NT2/D1 (cell line): ENCODE measurements at regions not wholly inside any gene's neighbourhood (a gene's known extent, or its start where the extent isn't known, plus 50 kb on each side); places are given as distances from the start of the nearest gene placed in this dataset.
A peak's percentile ranks its signal among the peaks of the same experiment; 100 is the strongest.

Source experiments
- DNase-seq: peaks from one replicate; pipeline ENCODE4 v3.0.0-alpha.2; 2011; ENCODE audit warnings: low read depth, low spot score
- H3K27me3 ChIP-seq: 2 replicates; pipeline ENCODE4 v1.6.0; 2011; ENCODE audit warnings: mild to moderate bottlenecking; ENCODE audit not compliant: insufficient read length, insufficient read depth
- H3K36me3 ChIP-seq: 2 replicates; pipeline ENCODE4 v1.6.1; 2011; ENCODE audit warnings: mild to moderate bottlenecking, low read length, mixed read lengths; ENCODE audit not compliant: insufficient read depth, insufficient read length
- H3K4me1 ChIP-seq: 2 replicates; pipeline ENCODE4 v1.5.1; 2011; ENCODE audit not compliant: insufficient read depth, insufficient read length
- H3K4me3 ChIP-seq: 2 replicates; pipeline ENCODE4 v1.5.1; 2011; ENCODE audit warnings: low read depth; ENCODE audit not compliant: insufficient read length
- H3K9ac ChIP-seq: 2 replicates; pipeline ENCODE4 v1.6.0; 2011; ENCODE audit warnings: low read depth; ENCODE audit not compliant: insufficient read length
- H3K9me3 ChIP-seq: 2 replicates; pipeline ENCODE4 v1.5.1; 2011; ENCODE audit warnings: mild to moderate bottlenecking, low read length; ENCODE audit not compliant: insufficient read depth
- SUZ12 ChIP-seq: IDR thresholded peaks from 2 replicates; pipeline ENCODE4 v1.6.1; 2011; ENCODE audit not compliant: insufficient read length, insufficient read depth; ENCODE audit errors: extremely low read depth
- YY1 ChIP-seq: IDR thresholded peaks from 2 replicates; pipeline ENCODE4 v1.6.1; 2011; ENCODE audit not compliant: insufficient read length, insufficient read depth
- ZNF274 ChIP-seq: IDR thresholded peaks from 2 replicates; pipeline ENCODE4 v1.6.1; 2011; ENCODE audit warnings: mild to moderate bottlenecking, low read depth, low read length

GRCh38 chr9:134585746-134586706, 55.6 kb upstream of the COL5A1 start:
- no peaks in the 10 kb centered on the region for H3K36me3 ChIP-seq
- TF ChIP-seq ZNF274 (no peak), SUZ12 (no peak), YY1 (no peak)
- H3K4me3 ChIP-seq = no peak overlapping the region
- peaks cover 3% of the 10 kb centered on the region; the same call in 1 of the 2 replicates for H3K9me3 ChIP-seq
- H3K4me1 ChIP-seq = peaks cover 9% of the 10 kb centered on the region
- DNase-seq = no peak
- H3K27me3 ChIP-seq = no peaks in the 10 kb centered on the region
- H3K9ac ChIP-seq = peak overlapping the region; percentile 17

GRCh38 chr9:134589748-134590147, 51.9 kb upstream of the COL5A1 start:
- Histone ChIP-seq H3K9me3 (no peaks in the 10 kb centered on the region), H3K27me3 (no peaks in the 10 kb centered on the region), H3K4me1 (peaks cover 26% of the 10 kb centered on the region), H3K4me3 (no peak overlapping the region), H3K36me3 (no peaks in the 10 kb centered on the region), H3K9ac (no peak overlapping the region)
- DNase-seq = no peak
- no peak for TF ChIP-seq ZNF274
- no peak for TF ChIP-seq YY1
- TF ChIP-seq SUZ12 = no peak

GRCh38 chr9:134590240-134591081, 51.1 kb upstream of the COL5A1 start:
- DNase-seq = no peak
- Histone ChIP-seq H3K4me1 (peaks cover 26% of the 10 kb centered on the region), H3K4me3 (no peak overlapping the region)

GRCh38 chr9:134591082-134591571, 50.5 kb upstream of the COL5A1 start:
- no peaks in the 10 kb centered on the region for H3K36me3 ChIP-seq
- no peaks in the 10 kb centered on the region for H3K27me3 ChIP-seq
- TF ChIP-seq ZNF274 = no peak
- TF ChIP-seq SUZ12 = no peak
- TF ChIP-seq YY1 = no peak
- peak overlapping the region; percentile 13 for H3K9ac ChIP-seq
- no peak overlapping the region for H3K4me3 ChIP-seq
- no peaks in the 10 kb centered on the region for H3K9me3 ChIP-seq
- DNase-seq = no peak
- peaks cover 24% of the 10 kb centered on the region for H3K4me1 ChIP-seq

More at GRCh38 chr9:134590240-134591081, 51.1 kb upstream of the COL5A1 start:
- Histone ChIP-seq H3K36me3 (no peaks in the 10 kb centered on the region), H3K27me3 (no peaks in the 10 kb centered on the region), H3K9me3 (no peaks in the 10 kb centered on the region), H3K9ac (no peak overlapping the region)
- TF ChIP-seq SUZ12 (no peak), YY1 (no peak)

GRCh38 chr9:134591573-134591981, 50.0 kb upstream of the COL5A1 start:
- Histone ChIP-seq H3K27me3 (no peaks in the 10 kb centered on the region), H3K9ac (no peak overlapping the region), H3K9me3 (no peaks in the 10 kb centered on the region), H3K4me1 (peaks cover 20% of the 10 kb centered on the region), H3K4me3 (no peak overlapping the region), H3K36me3 (no peaks in the 10 kb centered on the region)
- TF ChIP-seq SUZ12 (no peak), YY1 (no peak), ZNF274 (no peak)
- DNase-seq = no peak
